Endothelial cell of umbilical vein (primary cell): ENCODE measurements at regions not wholly inside any gene's neighbourhood (a gene's known extent, or its start where the extent isn't known, plus 50 kb on each side); places are given as distances from the start of the nearest gene placed in this dataset.

Experiments used
- CTCF ChIP-seq, 2 donors: IDR thresholded peaks; 1 replicate in 1 of 2; 2 replicates in 1 of 2; pipeline ENCODE4 v1.5.1; 2011; ENCODE audit warnings: low read length in 2 of 2, mild to moderate bottlenecking in 2 of 2, moderate library complexity in 2 of 2, control low read depth in 1 of 2, inconsistent platforms in 1 of 2, low read depth in 1 of 2; ENCODE audit not compliant: insufficient read depth in 1 of 2; ENCODE audit errors: extremely low read depth in 1 of 2
- EZH2 ChIP-seq: IDR thresholded peaks from 2 replicates; pipeline ENCODE4 v1.6.1; 2012; ENCODE audit warnings: borderline replicate concordance, low read depth, mild to moderate bottlenecking, moderate library complexity, low read length, inconsistent platforms; ENCODE audit not compliant: severe bottlenecking
- FOS ChIP-seq: IDR thresholded peaks from 2 replicates; pipeline ENCODE4 v1.6.1; 2011; ENCODE audit warnings: mild to moderate bottlenecking, low read length, moderate library complexity, borderline replicate concordance; ENCODE audit not compliant: insufficient read depth
- JUN ChIP-seq: IDR thresholded peaks from 2 replicates; pipeline ENCODE4 v1.6.1; 2011; ENCODE audit warnings: borderline replicate concordance, low read depth; ENCODE audit not compliant: insufficient read length, insufficient read depth
- MAX ChIP-seq: IDR thresholded peaks from 2 replicates; pipeline ENCODE4 v1.6.1; 2011; ENCODE audit not compliant: insufficient read depth, insufficient read length
- MYC ChIP-seq: IDR thresholded peaks from one replicate; pipeline ENCODE4 v1.6.1; 2011; ENCODE audit warnings: mild to moderate bottlenecking, low read depth, low read length
- POLR2A ChIP-seq: IDR thresholded peaks from 2 replicates; pipeline ENCODE4 v1.6.1; 2012; ENCODE audit warnings: low read depth, mild to moderate bottlenecking, control low read depth, low read length
- POLR2AphosphoS5 ChIP-seq: IDR thresholded peaks from 2 replicates; pipeline ENCODE4 v1.6.1; 2012; ENCODE audit warnings: low read depth, mild to moderate bottlenecking, control low read depth, low read length, moderate library complexity; ENCODE audit not compliant: insufficient read depth

GRCh38 chr2:33909945-33910695 is 311.0 kb upstream of the FAM98A start:
- TF ChIP-seq EZH2 = no peak
- TF ChIP-seq CTCF (IDR thresholded peaks at IDR 0.05; ENCODE audit: extremely low read depth in 1 of 2, insufficient read depth in 1 of 2, low read depth in 1 of 2, low read length in 2 of 2) = no peak
- TF ChIP-seq POLR2AphosphoS5 = no peak
- TF ChIP-seq POLR2A = no peak
- no peak for TF ChIP-seq MAX
- TF ChIP-seq MYC = no peak
- no peak for TF ChIP-seq FOS
- TF ChIP-seq JUN = no peak
